PFSK-1 (cell line): ENCODE measurements at regions not wholly inside any gene's neighbourhood (a gene's known extent, or its start where the extent isn't known, plus 50 kb on each side); places are given as distances from the start of the nearest gene placed in this dataset.

Experiments used
- TAF1 ChIP-seq: IDR thresholded peaks from 2 replicates; pipeline ENCODE4 v1.6.1; 2012; ENCODE audit warnings: low read length, control low read depth, borderline replicate concordance; ENCODE audit not compliant: insufficient read depth
- TF ChIP-seq, protein P1 (sequence below), 2 experiments: IDR thresholded peaks; 2 replicates each; pipeline versions ENCODE4 v1.6.1 to v1.8.0; 2011 to 2012; ENCODE audit warnings: low read depth in 2 of 2, low read length in 2 of 2, control low read depth in 1 of 2, inconsistent platforms in 1 of 2, mild to moderate bottlenecking in 1 of 2, moderate library complexity in 1 of 2; ENCODE audit not compliant: insufficient read depth in 1 of 2

DNA sequence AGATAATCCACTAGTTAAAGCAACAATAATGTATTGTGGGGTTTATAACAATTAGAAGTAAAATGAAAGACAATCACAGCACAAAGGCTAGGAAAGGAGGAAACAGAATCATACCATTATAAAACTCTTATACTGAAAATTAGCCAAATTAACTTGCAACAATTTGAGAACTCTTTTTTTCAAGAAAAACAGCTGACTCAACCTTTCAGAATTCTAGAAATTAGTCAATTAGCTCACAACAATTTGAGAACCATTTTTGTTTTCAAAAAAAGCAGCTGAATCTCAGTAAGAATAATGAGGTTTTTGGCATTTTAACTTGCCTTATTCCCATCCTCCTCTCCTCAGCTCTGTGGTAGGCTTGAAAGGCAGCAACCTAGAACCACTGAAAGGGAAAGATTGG, 269.9 kb downstream of the NPR3 start:
- TF ChIP-seq TAF1, result no peak
- TF ChIP-seq, protein P1, sequence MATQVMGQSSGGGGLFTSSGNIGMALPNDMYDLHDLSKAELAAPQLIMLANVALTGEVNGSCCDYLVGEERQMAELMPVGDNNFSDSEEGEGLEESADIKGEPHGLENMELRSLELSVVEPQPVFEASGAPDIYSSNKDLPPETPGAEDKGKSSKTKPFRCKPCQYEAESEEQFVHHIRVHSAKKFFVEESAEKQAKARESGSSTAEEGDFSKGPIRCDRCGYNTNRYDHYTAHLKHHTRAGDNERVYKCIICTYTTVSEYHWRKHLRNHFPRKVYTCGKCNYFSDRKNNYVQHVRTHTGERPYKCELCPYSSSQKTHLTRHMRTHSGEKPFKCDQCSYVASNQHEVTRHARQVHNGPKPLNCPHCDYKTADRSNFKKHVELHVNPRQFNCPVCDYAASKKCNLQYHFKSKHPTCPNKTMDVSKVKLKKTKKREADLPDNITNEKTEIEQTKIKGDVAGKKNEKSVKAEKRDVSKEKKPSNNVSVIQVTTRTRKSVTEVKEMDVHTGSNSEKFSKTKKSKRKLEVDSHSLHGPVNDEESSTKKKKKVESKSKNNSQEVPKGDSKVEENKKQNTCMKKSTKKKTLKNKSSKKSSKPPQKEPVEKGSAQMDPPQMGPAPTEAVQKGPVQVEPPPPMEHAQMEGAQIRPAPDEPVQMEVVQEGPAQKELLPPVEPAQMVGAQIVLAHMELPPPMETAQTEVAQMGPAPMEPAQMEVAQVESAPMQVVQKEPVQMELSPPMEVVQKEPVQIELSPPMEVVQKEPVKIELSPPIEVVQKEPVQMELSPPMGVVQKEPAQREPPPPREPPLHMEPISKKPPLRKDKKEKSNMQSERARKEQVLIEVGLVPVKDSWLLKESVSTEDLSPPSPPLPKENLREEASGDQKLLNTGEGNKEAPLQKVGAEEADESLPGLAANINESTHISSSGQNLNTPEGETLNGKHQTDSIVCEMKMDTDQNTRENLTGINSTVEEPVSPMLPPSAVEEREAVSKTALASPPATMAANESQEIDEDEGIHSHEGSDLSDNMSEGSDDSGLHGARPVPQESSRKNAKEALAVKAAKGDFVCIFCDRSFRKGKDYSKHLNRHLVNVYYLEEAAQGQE (IDR thresholded peaks at IDR 0.05; ENCODE audit: insufficient read depth in 1 of 2, low read depth in 2 of 2, low read length in 2 of 2), result no peak
